ENCODE measurements at regions not wholly inside any gene's neighbourhood (a gene's known extent, or its start where the extent isn't known, plus 50 kb on each side); places are given as distances from the start of the nearest gene placed in this dataset.

- CTCF ChIA-PET (ENCODE audit: low intra/inter-chr PET ratio, low total read pairs), result no interaction called here
- no peak for FAIRE-seq
- TF ChIP-seq ATF7-NPFF (CRISPR knock-in tag; IDR thresholded peaks at IDR 0.05; ENCODE audit: low read depth) (no peak), ZNF280B (CRISPR knock-in tag; IDR thresholded peaks at IDR 0.05; ENCODE audit: borderline replicate concordance) (no peak), ZBTB40 (IDR thresholded peaks at IDR 0.05) (no peak), ZBTB40 (CRISPR knock-in tag; IDR thresholded peaks at IDR 0.05) (no peak), MNT (IDR thresholded peaks at IDR 0.05) (no peak), SUZ12 (IDR thresholded peaks at IDR 0.05; ENCODE audit: low read depth, low read length) (no peak), ZFP62 (CRISPR knock-in tag; IDR thresholded peaks at IDR 0.05) (no peak), HDAC6 (IDR thresholded peaks at IDR 0.05; ENCODE audit: low read depth, low read length) (no peak), ZNF577 (CRISPR knock-in tag; IDR thresholded peaks at IDR 0.05; ENCODE audit: borderline replicate concordance, low read depth) (no peak)
- TF ChIP-seq, protein P1, sequence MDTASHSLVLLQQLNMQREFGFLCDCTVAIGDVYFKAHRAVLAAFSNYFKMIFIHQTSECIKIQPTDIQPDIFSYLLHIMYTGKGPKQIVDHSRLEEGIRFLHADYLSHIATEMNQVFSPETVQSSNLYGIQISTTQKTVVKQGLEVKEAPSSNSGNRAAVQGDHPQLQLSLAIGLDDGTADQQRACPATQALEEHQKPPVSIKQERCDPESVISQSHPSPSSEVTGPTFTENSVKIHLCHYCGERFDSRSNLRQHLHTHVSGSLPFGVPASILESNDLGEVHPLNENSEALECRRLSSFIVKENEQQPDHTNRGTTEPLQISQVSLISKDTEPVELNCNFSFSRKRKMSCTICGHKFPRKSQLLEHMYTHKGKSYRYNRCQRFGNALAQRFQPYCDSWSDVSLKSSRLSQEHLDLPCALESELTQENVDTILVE (CRISPR knock-in tag; IDR thresholded peaks at IDR 0.05), result no peak
Observed at GRCh38 chr11:70500076-70500847, 101.9 kb downstream of the CTTN start.

More at GRCh38 chr11:70500076-70500847, 101.9 kb downstream of the CTTN start:
- H4K20me1 ChIP-seq (ENCODE audit: insufficient read depth, low read length), result no peaks in the 10 kb centered on the region
- BruUV-seq (replicated peaks), result no TSS peak
- no peaks in the 10 kb centered on the region for H3K79me2 ChIP-seq (ENCODE audit: insufficient read depth, low read length)
- in situ Hi-C loops (cut with HindIII; ENCODE audit: extremely low pct_ligation_motif_present, low pct_unique_long_range_greater_than_20kb) (no loop called here), intact Hi-C loops (cut with micrococcal nuclease; ENCODE audit: unreplicated experiment) (no loop called here)
- no peak for DNase-seq (ENCODE audit: low spot score)
- no peaks in the 10 kb centered on the region for H3K4me1 ChIP-seq (ENCODE audit: insufficient read depth, low read length)
- H3K27ac ChIP-seq (ENCODE audit: extremely low read length, insufficient read depth, low read length), result no peak overlapping the region
- no peak for ATAC-seq
- no peaks in the 10 kb centered on the region for H3K9me3 ChIP-seq (ENCODE audit: low read length)
- H3K4me2 ChIP-seq (ENCODE audit: low read depth, low read length), result no peak overlapping the region
- POLR2A ChIA-PET, result no interaction called here
- WGBS (ENCODE audit: low lambda C conversion rate), result 98% methylated on average over 16 of the region's 25 CpGs
- H3K4me3 ChIP-seq (replicated peaks in 1 of 3; ENCODE audit: insufficient read depth in 1 of 3, low read depth in 2 of 3, low read length in 3 of 3), result no peak overlapping the region
- peaks cover 8 to 35% of the 10 kb centered on the region in 2 experiments; a peak in 4 of 5 replicates for H3K36me3 ChIP-seq (replicated peaks in 1 of 2; ENCODE audit: control insufficient read depth in 1 of 2, insufficient read depth in 2 of 2, low read length in 2 of 2)
- no peaks in the 10 kb centered on the region for H3K27me3 ChIP-seq (ENCODE audit: control insufficient read depth in 1 of 2, insufficient read depth in 2 of 2, low read length in 2 of 2)
- H3K9ac ChIP-seq (ENCODE audit: insufficient read depth, low read depth, low read length), result no peak overlapping the region
- no peak overlapping the region for H2AFZ ChIP-seq (ENCODE audit: low read length)
